ENCODE measurements at regions not wholly inside any gene's neighbourhood (a gene's known extent, or its start where the extent isn't known, plus 50 kb on each side); places are given as distances from the start of the nearest gene placed in this dataset.

DNA sequence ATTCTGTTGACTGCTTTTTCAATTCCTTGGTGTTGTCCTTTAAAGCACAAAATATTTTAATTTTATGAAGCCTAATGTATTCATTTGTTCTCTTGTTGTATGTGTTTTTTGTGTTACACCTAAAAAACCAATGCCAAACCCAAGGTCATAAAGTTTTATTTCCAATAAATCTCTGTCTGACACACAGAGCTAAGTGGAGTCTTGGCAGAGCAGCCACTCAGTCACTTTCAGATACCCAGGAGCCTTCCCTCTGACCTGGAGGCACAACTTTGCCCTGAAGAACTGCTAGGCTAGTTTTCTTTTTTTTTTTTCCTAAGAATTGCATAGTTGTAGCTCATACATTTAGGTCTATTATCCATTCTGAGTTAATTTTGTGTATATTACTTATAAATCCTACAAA lies 71.2 kb upstream of the BCL9 start:
- TF ChIP-seq, protein P1, sequence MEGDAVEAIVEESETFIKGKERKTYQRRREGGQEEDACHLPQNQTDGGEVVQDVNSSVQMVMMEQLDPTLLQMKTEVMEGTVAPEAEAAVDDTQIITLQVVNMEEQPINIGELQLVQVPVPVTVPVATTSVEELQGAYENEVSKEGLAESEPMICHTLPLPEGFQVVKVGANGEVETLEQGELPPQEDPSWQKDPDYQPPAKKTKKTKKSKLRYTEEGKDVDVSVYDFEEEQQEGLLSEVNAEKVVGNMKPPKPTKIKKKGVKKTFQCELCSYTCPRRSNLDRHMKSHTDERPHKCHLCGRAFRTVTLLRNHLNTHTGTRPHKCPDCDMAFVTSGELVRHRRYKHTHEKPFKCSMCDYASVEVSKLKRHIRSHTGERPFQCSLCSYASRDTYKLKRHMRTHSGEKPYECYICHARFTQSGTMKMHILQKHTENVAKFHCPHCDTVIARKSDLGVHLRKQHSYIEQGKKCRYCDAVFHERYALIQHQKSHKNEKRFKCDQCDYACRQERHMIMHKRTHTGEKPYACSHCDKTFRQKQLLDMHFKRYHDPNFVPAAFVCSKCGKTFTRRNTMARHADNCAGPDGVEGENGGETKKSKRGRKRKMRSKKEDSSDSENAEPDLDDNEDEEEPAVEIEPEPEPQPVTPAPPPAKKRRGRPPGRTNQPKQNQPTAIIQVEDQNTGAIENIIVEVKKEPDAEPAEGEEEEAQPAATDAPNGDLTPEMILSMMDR (IDR thresholded peaks at IDR 0.05), result no peak
- TF ChIP-seq POLR2A (IDR thresholded peaks at IDR 0.05) (no peak), POLR2AphosphoS5 (IDR thresholded peaks at IDR 0.05; ENCODE audit: insufficient read depth in 1 of 2, low read depth in 1 of 2) (no peak)

Data from vagina (tissue), 2 donors.